SU-DHL-6 (cell line): ENCODE measurements at regions not wholly inside any gene's neighbourhood (a gene's known extent, or its start where the extent isn't known, plus 50 kb on each side); places are given as distances from the start of the nearest gene placed in this dataset.

ENCODE experiments used
- H2AFZ ChIP-seq: fragments of 200-600 bp; sonication (generic); 2 replicates; pipeline ENCODE4 v1.6.1; 2014; ENCODE audit warnings: low read depth, mild to moderate bottlenecking, moderate library complexity, mixed read lengths, antibody characterized with exemption, low read length; ENCODE audit not compliant: severe bottlenecking
- H3F3A ChIP-seq: fragments of 200-600 bp; shearing (Covaris generic); 2 replicates; pipeline ENCODE4 v1.6.0; 2016; ENCODE audit warnings: antibody characterized with exemption, mild to moderate bottlenecking; ENCODE audit not compliant: insufficient read depth
- H3K27ac ChIP-seq: fragments of 200-600 bp; sonication (generic); 2 replicates; pipeline ENCODE4 v1.5.1; 2016; ENCODE audit warnings: low read depth, mild to moderate bottlenecking, low read length, moderate library complexity, mixed read lengths
- H3K27me3 ChIP-seq: fragments of 200-600 bp; sonication (generic), shearing (Covaris generic); 2 replicates; pipeline ENCODE4 v1.6.0; 2014; ENCODE audit warnings: mild to moderate bottlenecking, low read length
- H3K36me3 ChIP-seq: fragments of 200-600 bp; sonication (generic); 2 replicates; pipeline ENCODE4 v1.6.1; 2014; ENCODE audit warnings: mild to moderate bottlenecking, low read length, mixed read lengths
- H3K4me2 ChIP-seq: fragments of 300-600, 200-600 bp; shearing (Covaris generic), sonication (generic); 2 replicates; pipeline ENCODE4 v1.6.0; 2014; ENCODE audit warnings: low read length, low read depth, mild to moderate bottlenecking; ENCODE audit not compliant: poor library complexity, severe bottlenecking
- H3K4me3 ChIP-seq: fragments of 200-600 bp; sonication (generic); 2 replicates; pipeline ENCODE4 v1.5.1; 2014; ENCODE audit warnings: antibody characterized with exemption, low read length, mild to moderate bottlenecking, mixed read lengths; ENCODE audit not compliant: insufficient read depth, poor library complexity, severe bottlenecking
- H3K79me2 ChIP-seq: fragments of 200-600 bp; sonication (generic); 2 replicates; pipeline ENCODE4 v1.6.1; 2014; ENCODE audit warnings: mild to moderate bottlenecking, low read length, moderate library complexity; ENCODE audit not compliant: insufficient read depth
- H3K9ac ChIP-seq: fragments of 200-600 bp; sonication (generic); 2 replicates; pipeline ENCODE4 v1.7.0; 2014; ENCODE audit warnings: mild to moderate bottlenecking, low read length
- H3K9me2 ChIP-seq: fragments of 200-600 bp; sonication (generic); replicated peaks from 2 replicates; pipeline ENCODE4 v1.6.1; 2014; ENCODE audit warnings: low read length; ENCODE audit not compliant: insufficient read depth
- H3K9me3 ChIP-seq: fragments of 200-600 bp; sonication (generic); 2 replicates; pipeline ENCODE4 v1.6.1; 2014; ENCODE audit warnings: low read length, mixed read lengths; ENCODE audit not compliant: insufficient read depth
- H4K20me1 ChIP-seq: fragments of 200-600 bp; sonication (generic); 2 replicates; pipeline ENCODE4 v1.6.1; 2014; ENCODE audit warnings: low read depth, mild to moderate bottlenecking, antibody characterized with exemption, low read length, moderate library complexity, mixed read lengths
- EZH2phosphoT487 ChIP-seq: fragments of 200-600 bp; sonication (generic), shearing (Covaris generic); conservative IDR thresholded peaks from 2 replicates; pipeline ENCODE4 v1.6.1; 2018; ENCODE audit warnings: mild to moderate bottlenecking, antibody characterized with exemption, low read length, moderate library complexity, mixed read lengths
- TF ChIP-seq, protein P1 (sequence below): fragments of 200-600 bp; sonication (generic); IDR thresholded peaks from one replicate; pipeline ENCODE4 v1.5.1; 2017; ENCODE audit warnings: antibody characterized with exemption, mild to moderate bottlenecking, low read length, moderate library complexity; ENCODE audit not compliant: insufficient read depth, poor library complexity, severe bottlenecking

DNA sequence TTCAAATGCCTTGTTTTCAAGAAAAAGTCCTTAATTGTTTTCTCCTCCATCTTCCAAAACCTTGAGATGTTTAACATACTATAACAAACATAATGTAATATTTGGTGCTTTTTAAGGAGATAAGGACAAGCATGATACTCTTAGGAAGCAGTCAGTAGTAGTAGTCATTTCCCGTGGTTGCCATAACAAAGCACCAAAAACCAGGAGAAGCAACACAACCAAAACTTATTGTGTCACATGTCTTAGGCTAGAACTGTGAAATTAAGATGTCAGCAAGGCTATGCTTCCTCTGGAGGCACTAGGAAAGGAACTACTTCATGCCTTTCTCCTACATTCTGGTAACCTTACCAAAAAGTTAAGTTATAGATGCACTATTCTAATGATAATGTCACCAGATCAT lies 106.8 kb downstream of the MBL2 start:
- Histone ChIP-seq H4K20me1 (no peaks in the 10 kb centered on the region), H3K4me3 (no peak overlapping the region), H3K4me2 (no peak overlapping the region)

DNA sequence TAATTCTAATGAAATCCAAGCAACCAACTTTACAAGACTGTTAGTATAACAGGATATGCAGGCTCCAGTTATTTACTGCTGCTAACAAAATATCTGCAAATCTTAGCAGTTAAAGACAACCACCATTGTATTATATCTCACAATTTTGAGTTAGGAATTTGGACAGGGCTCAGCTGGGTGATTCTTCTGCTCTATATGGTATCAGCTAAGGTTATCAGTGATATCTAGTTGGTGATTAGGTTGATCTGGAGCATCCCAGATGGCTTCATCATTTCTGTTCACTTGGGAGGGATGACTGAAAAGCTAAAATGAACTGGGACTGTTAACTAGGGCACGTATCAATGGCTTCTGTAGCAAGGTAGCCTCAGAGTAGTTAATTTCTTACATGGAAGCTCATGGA lies 105.7 kb downstream of the MBL2 start:
- Histone ChIP-seq H4K20me1 (no peaks in the 10 kb centered on the region), H3F3A (no peaks in the 10 kb centered on the region), H3K4me2 (no peak overlapping the region), H3K4me3 (no peak overlapping the region), H3K27ac (no peak overlapping the region), H3K9ac (no peak overlapping the region), H3K27me3 (no peaks in the 10 kb centered on the region), H3K9me3 (no peaks in the 10 kb centered on the region), H2AFZ (no peak overlapping the region), H3K36me3 (no peaks in the 10 kb centered on the region), H3K9me2 (no peaks in the 10 kb centered on the region), H3K79me2 (no peaks in the 10 kb centered on the region)
- TF ChIP-seq EZH2phosphoT487, result no peak
- TF ChIP-seq, protein P1, sequence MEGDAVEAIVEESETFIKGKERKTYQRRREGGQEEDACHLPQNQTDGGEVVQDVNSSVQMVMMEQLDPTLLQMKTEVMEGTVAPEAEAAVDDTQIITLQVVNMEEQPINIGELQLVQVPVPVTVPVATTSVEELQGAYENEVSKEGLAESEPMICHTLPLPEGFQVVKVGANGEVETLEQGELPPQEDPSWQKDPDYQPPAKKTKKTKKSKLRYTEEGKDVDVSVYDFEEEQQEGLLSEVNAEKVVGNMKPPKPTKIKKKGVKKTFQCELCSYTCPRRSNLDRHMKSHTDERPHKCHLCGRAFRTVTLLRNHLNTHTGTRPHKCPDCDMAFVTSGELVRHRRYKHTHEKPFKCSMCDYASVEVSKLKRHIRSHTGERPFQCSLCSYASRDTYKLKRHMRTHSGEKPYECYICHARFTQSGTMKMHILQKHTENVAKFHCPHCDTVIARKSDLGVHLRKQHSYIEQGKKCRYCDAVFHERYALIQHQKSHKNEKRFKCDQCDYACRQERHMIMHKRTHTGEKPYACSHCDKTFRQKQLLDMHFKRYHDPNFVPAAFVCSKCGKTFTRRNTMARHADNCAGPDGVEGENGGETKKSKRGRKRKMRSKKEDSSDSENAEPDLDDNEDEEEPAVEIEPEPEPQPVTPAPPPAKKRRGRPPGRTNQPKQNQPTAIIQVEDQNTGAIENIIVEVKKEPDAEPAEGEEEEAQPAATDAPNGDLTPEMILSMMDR, result no peak

More for the DNA sequence above, 106.8 kb downstream of the MBL2 start:
- Histone ChIP-seq H3K9me2 (no peaks in the 10 kb centered on the region), H3K79me2 (no peaks in the 10 kb centered on the region), H3K36me3 (no peaks in the 10 kb centered on the region), H3K27ac (no peak overlapping the region), H3K9ac (no peak overlapping the region), H3K27me3 (no peaks in the 10 kb centered on the region), H2AFZ (no peak overlapping the region), H3K9me3 (no peaks in the 10 kb centered on the region), H3F3A (no peaks in the 10 kb centered on the region)
- no peak for TF ChIP-seq EZH2phosphoT487

DNA sequence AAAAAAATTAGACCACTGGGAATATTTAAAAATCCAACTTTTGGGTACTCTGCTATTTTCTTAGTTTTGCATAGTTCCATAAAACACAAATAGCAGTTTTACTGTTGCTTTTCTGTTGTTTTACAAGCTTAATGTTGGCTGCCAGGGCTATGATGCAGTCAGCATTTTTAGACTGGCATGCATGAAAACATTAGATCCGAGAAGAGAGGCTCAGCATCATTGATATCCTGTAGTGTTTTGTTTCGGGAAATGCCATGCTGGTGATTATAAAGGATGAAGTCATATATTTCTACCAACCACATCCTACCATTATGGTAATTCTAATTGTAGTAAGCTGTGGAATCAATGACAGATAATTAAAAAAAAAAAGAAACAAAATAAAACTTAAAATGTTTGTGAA lies 104.6 kb downstream of the MBL2 start:
- Histone ChIP-seq H3K36me3 (no peaks in the 10 kb centered on the region), H3K9me2 (no peaks in the 10 kb centered on the region), H3K79me2 (no peaks in the 10 kb centered on the region), H3K4me2 (no peak overlapping the region), H3K4me3 (no peak overlapping the region), H3F3A (no peaks in the 10 kb centered on the region), H2AFZ (no peak overlapping the region), H3K27me3 (no peaks in the 10 kb centered on the region), H3K27ac (no peak overlapping the region), H3K9ac (no peak overlapping the region), H3K9me3 (no peaks in the 10 kb centered on the region), H4K20me1 (no peaks in the 10 kb centered on the region)
- TF ChIP-seq EZH2phosphoT487, result no peak
- TF ChIP-seq, protein P1, result no peak

DNA sequence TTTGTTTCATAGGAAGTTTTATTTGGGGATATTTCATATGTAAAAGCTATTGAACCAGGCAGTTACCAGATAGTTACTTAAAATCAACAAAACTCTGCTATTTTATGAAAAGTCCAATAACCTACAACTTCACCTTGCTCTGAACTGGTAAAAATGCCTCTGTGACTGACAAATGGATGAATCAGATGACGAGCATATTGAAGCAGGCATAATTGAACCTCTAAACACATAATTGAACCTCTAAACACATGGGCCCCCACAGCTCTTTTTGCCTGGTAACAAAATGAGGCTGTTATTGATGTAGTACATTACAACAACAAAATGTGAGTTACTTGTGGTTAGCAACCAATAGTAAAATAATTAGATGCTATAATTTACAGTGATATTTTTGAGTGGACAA lies 99.7 kb downstream of the MBL2 start:
- no peak overlapping the region for H2AFZ ChIP-seq
- no peaks in the 10 kb centered on the region for H4K20me1 ChIP-seq
- H3K4me3 ChIP-seq, result no peak overlapping the region
- no peak overlapping the region for H3K4me2 ChIP-seq
- no peaks in the 10 kb centered on the region for H3K9me2 ChIP-seq
- H3K9ac ChIP-seq, result no peak overlapping the region
- no peaks in the 10 kb centered on the region for H3K79me2 ChIP-seq
- H3K27ac ChIP-seq, result no peak overlapping the region
- H3K36me3 ChIP-seq, result no peaks in the 10 kb centered on the region
- no peaks in the 10 kb centered on the region for H3F3A ChIP-seq
- H3K9me3 ChIP-seq, result no peaks in the 10 kb centered on the region
- TF ChIP-seq EZH2phosphoT487, result no peak
- TF ChIP-seq, protein P1, result no peak
- H3K27me3 ChIP-seq, result no peaks in the 10 kb centered on the region
